ENCODE measurements at regions not wholly inside any gene's neighbourhood (a gene's known extent, or its start where the extent isn't known, plus 50 kb on each side); places are given as distances from the start of the nearest gene placed in this dataset.
"Not testable (repeated sequence)": the region's sequence is repeated elsewhere in the genome, so short reads cannot be mapped to it uniquely, and the experiment has no call there.

DNA sequence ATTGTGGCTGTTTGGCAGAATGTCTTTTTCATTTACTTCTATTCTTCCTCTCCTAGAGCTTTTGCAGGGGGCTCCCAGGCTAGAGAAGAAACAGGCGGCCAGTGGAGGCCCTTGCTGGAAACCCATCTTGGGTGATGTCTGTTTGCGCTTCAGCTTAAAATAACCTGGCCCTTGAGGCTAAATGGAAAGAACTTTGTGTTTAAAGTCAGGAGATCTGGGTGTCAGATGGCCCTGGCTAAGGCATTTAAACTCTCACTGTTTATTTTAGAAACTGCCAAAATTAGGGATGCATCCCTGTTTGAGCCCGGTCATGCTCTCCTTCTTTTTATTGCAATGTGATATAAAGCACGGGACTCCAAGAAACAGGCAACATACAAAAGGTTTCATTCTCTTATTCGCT is 118.4 kb upstream of the RMP24 start:
- no peak overlapping the region for H3K27ac ChIP-seq (ENCODE audit: low read depth, low read length)
- peaks cover 0 to 4% of the 10 kb centered on the region in 2 donors for H3K27me3 Mint-ChIP-seq
- no peak overlapping the region for H3K4me3 Mint-ChIP-seq
- H3K4me3 ChIP-seq (ENCODE audit: low read length in 2 of 2) = no peak overlapping the region
- ChIA-PET POLR2A (ENCODE audit: partially characterized antibody) (no interaction called here), CTCF (ENCODE audit: partially characterized antibody) (no interaction called here)
- intact Hi-C loops (cut with micrococcal nuclease) = no loop called here
- no peaks in the 10 kb centered on the region for H3K27me3 ChIP-seq (ENCODE audit: insufficient read depth, low read length)
- H3K36me3 Mint-ChIP-seq = no peaks in the 10 kb centered on the region
- H3K4me1 Mint-ChIP-seq = no peaks in the 10 kb centered on the region
- no peak overlapping the region for H3K27ac Mint-ChIP-seq
- no peaks in the 10 kb centered on the region for H3K4me1 ChIP-seq (ENCODE audit: insufficient read depth, low read length)
- H3K9me3 Mint-ChIP-seq = peaks cover 0 to 1% (median 0%) of the 10 kb centered on the region in 8 donors
- no peaks in the 10 kb centered on the region for H3K9me3 ChIP-seq (ENCODE audit: control insufficient read depth in 1 of 2, low read length in 2 of 2)
- no peak for DNase-seq
- H3K36me3 ChIP-seq (ENCODE audit: insufficient read depth, low read length) = no peaks in the 10 kb centered on the region

DNA sequence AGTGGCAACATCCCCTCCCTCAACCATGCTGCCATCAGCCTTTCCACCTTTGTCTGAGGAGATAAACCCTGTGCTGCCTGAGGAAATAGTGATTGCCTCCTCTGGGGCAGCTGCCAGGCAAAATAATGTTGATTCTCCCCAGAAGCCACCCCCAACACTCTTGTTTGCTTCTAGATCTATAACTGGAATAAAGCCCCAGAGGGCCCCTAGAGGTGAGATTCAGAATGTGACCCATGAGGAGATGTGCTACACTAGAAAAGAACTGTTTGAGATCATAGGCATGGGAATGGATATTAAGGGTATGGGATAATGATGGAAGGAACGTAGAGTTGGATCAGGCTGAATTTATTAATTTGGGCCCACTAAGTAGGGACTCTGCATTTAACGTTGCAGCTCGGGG is 116.3 kb upstream of the RMP24 start:
- H3K27me3 Mint-ChIP-seq = peaks cover 2 to 3% of the 10 kb centered on the region in 2 donors
- no peaks in the 10 kb centered on the region for H3K4me1 ChIP-seq (ENCODE audit: insufficient read depth, low read length)
- H3K4me1 Mint-ChIP-seq = no peaks in the 10 kb centered on the region
- H3K4me3 ChIP-seq (ENCODE audit: low read length in 2 of 2) = no peak overlapping the region
- H3K27ac ChIP-seq (ENCODE audit: low read depth, low read length) = no peak overlapping the region
- ChIA-PET CTCF (ENCODE audit: partially characterized antibody) (no interaction called here), POLR2A (ENCODE audit: partially characterized antibody) (no interaction called here)
- H3K9me3 Mint-ChIP-seq = peaks cover 0 to 1% (median 0%) of the 10 kb centered on the region in 8 donors
- no peaks in the 10 kb centered on the region for H3K36me3 ChIP-seq (ENCODE audit: insufficient read depth, low read length)
- no peaks in the 10 kb centered on the region for H3K9me3 ChIP-seq (ENCODE audit: control insufficient read depth in 1 of 2, low read length in 2 of 2)
- H3K27ac Mint-ChIP-seq = no peak overlapping the region
- H3K36me3 Mint-ChIP-seq = no peaks in the 10 kb centered on the region
- H3K27me3 ChIP-seq (ENCODE audit: insufficient read depth, low read length) = no peaks in the 10 kb centered on the region
- DNase-seq = no peak
- no peak overlapping the region for H3K4me3 Mint-ChIP-seq
- intact Hi-C loops (cut with micrococcal nuclease) = no loop called here

DNA sequence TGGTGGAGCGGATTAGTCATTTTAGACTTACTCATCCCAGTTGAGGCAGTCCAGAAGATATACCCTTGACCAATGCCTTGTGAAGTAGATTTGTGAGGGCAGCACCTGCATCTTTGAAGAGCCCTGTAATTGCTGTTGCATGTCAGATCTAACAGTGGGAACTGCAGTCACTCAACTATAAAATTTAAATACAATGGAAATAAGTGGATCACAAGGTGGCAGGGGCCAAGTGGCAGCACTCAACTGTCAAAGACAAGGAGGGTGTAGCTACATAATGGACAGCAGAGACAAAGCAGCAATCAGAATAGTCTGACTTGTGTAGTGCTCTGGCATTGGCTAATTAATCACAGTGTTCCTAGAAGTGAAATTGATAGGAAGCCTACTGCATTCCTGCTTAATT is 115.8 kb upstream of the RMP24 start:
- H3K9me3 Mint-ChIP-seq; DNase-seq; H3K27ac ChIP-seq (ENCODE audit: low read depth, low read length); H3K27me3 ChIP-seq (ENCODE audit: insufficient read depth, low read length); H3K4me1 Mint-ChIP-seq; H3K9me3 ChIP-seq (ENCODE audit: control insufficient read depth in 1 of 2, low read length in 2 of 2); H3K4me3 Mint-ChIP-seq; H3K27ac Mint-ChIP-seq; CTCF ChIA-PET (ENCODE audit: partially characterized antibody); H3K36me3 Mint-ChIP-seq; H3K4me1 ChIP-seq (ENCODE audit: insufficient read depth, low read length); POLR2A ChIA-PET (ENCODE audit: partially characterized antibody); H3K4me3 ChIP-seq (ENCODE audit: low read length in 2 of 2); H3K36me3 ChIP-seq (ENCODE audit: insufficient read depth, low read length); intact Hi-C loops (cut with micrococcal nuclease); H3K27me3 Mint-ChIP-seq: not testable (repeated sequence)

DNA sequence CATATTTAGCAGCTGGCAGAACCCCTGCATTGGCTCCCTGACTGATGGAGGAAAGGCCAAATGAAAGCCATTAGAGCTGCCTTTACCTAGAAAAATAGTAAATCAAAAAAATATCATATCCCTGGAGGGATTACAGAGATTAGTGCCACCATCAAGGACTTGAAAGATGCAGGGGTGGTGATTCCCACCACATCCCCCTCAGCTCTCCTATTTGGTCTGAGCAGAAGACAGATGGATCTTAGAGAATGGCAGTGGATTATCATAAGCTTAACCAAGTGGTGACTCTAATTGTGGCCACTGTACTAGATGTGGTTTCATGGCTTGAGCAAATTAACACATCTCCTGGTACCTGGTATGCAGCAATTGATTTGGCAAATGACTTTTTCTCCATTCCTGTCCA is 114.9 kb upstream of the RMP24 start:
- H3K4me1 ChIP-seq (ENCODE audit: insufficient read depth, low read length); intact Hi-C loops (cut with micrococcal nuclease); H3K27me3 Mint-ChIP-seq; H3K27ac Mint-ChIP-seq; H3K4me1 Mint-ChIP-seq; H3K36me3 Mint-ChIP-seq; DNase-seq; H3K9me3 ChIP-seq (ENCODE audit: control insufficient read depth in 1 of 2, low read length in 2 of 2); H3K4me3 Mint-ChIP-seq; H3K4me3 ChIP-seq (ENCODE audit: low read length in 2 of 2); H3K36me3 ChIP-seq (ENCODE audit: insufficient read depth, low read length); H3K27me3 ChIP-seq (ENCODE audit: insufficient read depth, low read length); H3K9me3 Mint-ChIP-seq; POLR2A ChIA-PET (ENCODE audit: partially characterized antibody); H3K27ac ChIP-seq (ENCODE audit: low read depth, low read length): not testable (repeated sequence)
- CTCF ChIA-PET (ENCODE audit: partially characterized antibody) = interaction anchor here (0.6 kb wide), 1 partner anchor 14 kb away, joined by 4 read pairs; no protein-coding TSS in a partner anchor

DNA sequence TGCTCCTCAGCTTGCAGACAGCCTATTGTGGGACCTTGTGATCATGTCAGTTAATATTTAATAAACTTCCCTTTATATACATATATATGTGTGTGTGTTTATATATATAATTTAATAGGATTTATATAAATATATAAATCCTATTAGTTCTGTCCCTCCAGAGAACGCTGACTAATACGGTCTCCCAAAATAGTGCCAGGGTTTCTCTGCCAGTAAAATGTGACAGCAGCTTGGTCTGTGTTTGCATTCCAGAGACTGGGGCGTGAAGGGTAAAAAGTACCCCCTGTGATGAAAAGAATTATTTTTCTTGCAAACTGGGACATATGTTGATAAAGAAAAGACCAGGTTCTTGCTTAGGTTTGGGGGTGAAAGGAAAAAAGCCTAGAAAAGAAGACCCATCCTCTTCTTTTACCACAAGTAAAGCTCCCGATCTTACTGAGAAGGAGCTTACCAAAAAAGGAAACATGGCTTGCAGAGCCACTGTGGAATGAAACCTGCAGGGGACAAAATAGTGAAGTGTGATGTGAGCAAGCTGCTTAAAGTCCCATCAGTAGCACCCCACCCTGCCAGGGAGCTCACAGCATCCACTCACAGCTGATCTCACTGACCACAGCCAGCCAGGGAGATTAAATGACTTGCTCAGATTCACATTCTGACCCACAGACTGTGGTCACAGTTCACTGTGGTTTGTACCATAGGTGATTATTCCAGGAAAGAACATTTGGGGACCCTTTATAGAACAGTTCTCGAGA is 110.9 kb upstream of the RMP24 start:
- no peaks in the 10 kb centered on the region for H3K36me3 ChIP-seq (ENCODE audit: insufficient read depth, low read length)
- POLR2A ChIA-PET (ENCODE audit: partially characterized antibody) = no interaction called here
- H3K4me3 ChIP-seq (ENCODE audit: low read length in 2 of 2) = no peak overlapping the region
- Mint-ChIP-seq H3K4me1 (no peaks in the 10 kb centered on the region), H3K9me3 (no peaks in the 10 kb centered on the region), H3K4me3 (no peak overlapping the region), H3K27me3 (peaks cover 0 to 2% of the 10 kb centered on the region in 2 donors), H3K36me3 (no peaks in the 10 kb centered on the region), H3K27ac (no peak overlapping the region)
- H3K9me3 ChIP-seq (ENCODE audit: control insufficient read depth in 1 of 2, low read length in 2 of 2) = no peaks in the 10 kb centered on the region
- intact Hi-C loops (cut with micrococcal nuclease) = no loop called here
- DNase-seq = no peak
- H3K27me3 ChIP-seq (ENCODE audit: insufficient read depth, low read length) = no peaks in the 10 kb centered on the region
- no peaks in the 10 kb centered on the region for H3K4me1 ChIP-seq (ENCODE audit: insufficient read depth, low read length)
- CTCF ChIA-PET (ENCODE audit: partially characterized antibody) = no interaction called here
- no peak overlapping the region for H3K27ac ChIP-seq (ENCODE audit: low read depth, low read length)

DNA sequence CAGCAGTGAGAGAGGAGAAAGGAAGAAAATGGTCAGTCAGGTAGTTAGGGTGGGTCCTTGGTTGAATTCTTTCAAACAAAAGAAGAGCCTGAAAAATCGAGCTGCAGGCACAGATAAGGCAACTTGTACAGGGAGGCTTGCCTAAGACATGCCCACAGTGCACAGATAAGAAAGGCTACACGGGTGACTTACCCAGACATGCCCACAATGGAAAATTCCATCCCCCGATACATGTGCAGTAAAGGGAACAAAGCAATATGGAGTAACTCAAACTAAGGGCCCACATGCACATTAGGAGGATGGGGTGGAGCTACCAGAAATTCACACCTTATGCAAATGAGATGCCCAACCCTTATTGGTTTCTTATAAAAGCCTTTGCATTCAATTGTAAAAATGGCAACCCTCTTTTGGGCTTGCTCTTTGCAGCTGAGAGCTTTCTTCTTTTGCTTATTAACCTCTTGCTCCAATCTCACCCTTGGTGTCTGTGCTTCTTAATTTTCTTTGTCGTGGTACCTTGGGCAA is 110.3 kb upstream of the RMP24 start:
- Mint-ChIP-seq H3K36me3 (no peaks in the 10 kb centered on the region), H3K4me3 (no peak overlapping the region), H3K27ac (no peak overlapping the region), H3K27me3 (peaks cover 0 to 2% of the 10 kb centered on the region in 2 donors), H3K9me3 (no peaks in the 10 kb centered on the region), H3K4me1 (no peaks in the 10 kb centered on the region)
- Histone ChIP-seq H3K36me3 (ENCODE audit: insufficient read depth, low read length) (no peaks in the 10 kb centered on the region), H3K9me3 (ENCODE audit: control insufficient read depth in 1 of 2, low read length in 2 of 2) (no peaks in the 10 kb centered on the region), H3K4me1 (ENCODE audit: insufficient read depth, low read length) (no peaks in the 10 kb centered on the region), H3K27ac (ENCODE audit: low read depth, low read length) (no peak overlapping the region), H3K4me3 (ENCODE audit: low read length in 2 of 2) (no peak overlapping the region), H3K27me3 (ENCODE audit: insufficient read depth, low read length) (no peaks in the 10 kb centered on the region)
- DNase-seq = no peak
- intact Hi-C loops (cut with micrococcal nuclease) = no loop called here
- ChIA-PET POLR2A (ENCODE audit: partially characterized antibody) (no interaction called here), CTCF (ENCODE audit: partially characterized antibody) (no interaction called here)

DNA sequence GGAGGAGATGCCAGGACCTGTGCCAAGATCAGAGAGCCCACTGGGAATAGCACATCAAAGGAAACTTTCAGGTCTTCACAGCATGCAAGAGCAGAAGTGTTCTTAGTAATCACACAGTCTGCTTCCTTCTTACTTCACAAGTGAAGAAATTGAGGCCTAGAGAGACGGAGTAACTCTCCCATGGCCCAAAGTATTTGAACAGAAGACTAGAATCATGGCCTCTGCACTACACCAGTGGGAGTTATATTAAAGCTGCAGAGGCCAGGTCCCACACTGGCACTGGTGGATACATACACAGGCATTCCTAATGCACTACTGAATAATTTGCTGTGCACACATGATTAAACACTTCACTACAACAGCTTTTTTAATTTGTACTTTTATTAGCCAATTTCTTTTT is 107.6 kb upstream of the RMP24 start:
- intact Hi-C loops (cut with micrococcal nuclease) = no loop called here
- ChIA-PET CTCF (ENCODE audit: partially characterized antibody) (no interaction called here), POLR2A (ENCODE audit: partially characterized antibody) (no interaction called here)
- peaks cover 0 to 2% (median 0%) of the 10 kb centered on the region in 8 donors for H3K9me3 Mint-ChIP-seq
- no peak overlapping the region for H3K4me3 Mint-ChIP-seq
- no peaks in the 10 kb centered on the region for H3K36me3 Mint-ChIP-seq
- Histone ChIP-seq H3K9me3 (ENCODE audit: control insufficient read depth in 1 of 2, low read length in 2 of 2) (no peaks in the 10 kb centered on the region), H3K36me3 (ENCODE audit: insufficient read depth, low read length) (no peaks in the 10 kb centered on the region), H3K4me3 (ENCODE audit: low read length in 2 of 2) (no peak overlapping the region), H3K27ac (ENCODE audit: low read depth, low read length) (no peak overlapping the region), H3K27me3 (ENCODE audit: insufficient read depth, low read length) (no peaks in the 10 kb centered on the region), H3K4me1 (ENCODE audit: insufficient read depth, low read length) (no peaks in the 10 kb centered on the region)
- peaks cover 0 to 2% of the 10 kb centered on the region in 2 donors for H3K27me3 Mint-ChIP-seq
- DNase-seq = no peak
- no peaks in the 10 kb centered on the region for H3K4me1 Mint-ChIP-seq
- no peak overlapping the region for H3K27ac Mint-ChIP-seq
